Activated CD4-positive, alpha-beta T cell treated with anti-CD3 and anti-CD28 coated beads, Interleukin-2, Interleukin-6, amounts not matched to agents 100 ng/mL and 50 ng/mL, durations not matched to agents 16 hours and 8 hours (primary cell): ENCODE measurements at regions not wholly inside any gene's neighbourhood (a gene's known extent, or its start where the extent isn't known, plus 50 kb on each side); places are given as distances from the start of the nearest gene placed in this dataset.
"Not testable (repeated sequence)": the region's sequence is repeated elsewhere in the genome, so short reads cannot be mapped to it uniquely, and the experiment has no call there.

ENCODE experiments used
- DNase-seq: peaks from one replicate; pipeline ENCODE4 v3.0.0-alpha.2; 2020

- no peak for DNase-seq
Measured at GRCh38 chr2:8334866-8335325, 347.0 kb upstream of the ID2 start.

- no peak for DNase-seq
Measured at GRCh38 chr2:8335801-8336200, 346.1 kb upstream of the ID2 start.

GRCh38 chr2:8337321-8337720, 344.5 kb upstream of the ID2 start:
- peak; percentile 82 for DNase-seq

GRCh38 chr2:8342407-8342806, 339.4 kb upstream of the ID2 start:
- DNase-seq: no peak

- DNase-seq: no peak
Measured at GRCh38 chr2:8343031-8343430, 338.8 kb upstream of the ID2 start.

GRCh38 chr2:8344144-8345097, 337.4 kb upstream of the ID2 start:
- DNase-seq: no peak

GRCh38 chr2:8345200-8345599, 336.7 kb upstream of the ID2 start:
- no peak for DNase-seq

GRCh38 chr2:8346208-8346607, 335.6 kb upstream of the ID2 start:
- peak; percentile 45 for DNase-seq

GRCh38 chr2:8346706-8347430, 335.0 kb upstream of the ID2 start:
- DNase-seq: no peak

- DNase-seq: not testable (repeated sequence)
Measured at GRCh38 chr2:8348911-8349310, 332.9 kb upstream of the ID2 start.

- no peak for DNase-seq
Measured at GRCh38 chr2:8352296-8352695, 329.6 kb upstream of the ID2 start.

GRCh38 chr2:8352989-8353388, 328.9 kb upstream of the ID2 start:
- no peak for DNase-seq

GRCh38 chr2:8355102-8355859, 326.6 kb upstream of the ID2 start:
- DNase-seq: no peak

GRCh38 chr2:8357738-8358518, 323.9 kb upstream of the ID2 start:
- no peak for DNase-seq

- DNase-seq: no peak
Measured at GRCh38 chr2:8361930-8362329, 319.9 kb upstream of the ID2 start.

GRCh38 chr2:8363161-8363560, 318.7 kb upstream of the ID2 start:
- DNase-seq: no peak

GRCh38 chr2:8364668-8365067, 317.2 kb upstream of the ID2 start:
- no peak for DNase-seq

GRCh38 chr2:8365331-8365910, 316.4 kb upstream of the ID2 start:
- DNase-seq: no peak

- DNase-seq: no peak
Measured at GRCh38 chr2:8367833-8368232, 314.0 kb upstream of the ID2 start.

- no peak for DNase-seq
Measured at GRCh38 chr2:8368463-8368862, 313.4 kb upstream of the ID2 start.

- DNase-seq: no peak
Measured at GRCh38 chr2:8369522-8369921, 312.3 kb upstream of the ID2 start.

- no peak for DNase-seq
Measured at GRCh38 chr2:8370258-8370802, 311.5 kb upstream of the ID2 start.
